ENCODE measurements at regions not wholly inside any gene's neighbourhood (a gene's known extent, or its start where the extent isn't known, plus 50 kb on each side); places are given as distances from the start of the nearest gene placed in this dataset.
"Not testable (repeated sequence)": the region's sequence is repeated elsewhere in the genome, so short reads cannot be mapped to it uniquely, and the experiment has no call there.

DNA sequence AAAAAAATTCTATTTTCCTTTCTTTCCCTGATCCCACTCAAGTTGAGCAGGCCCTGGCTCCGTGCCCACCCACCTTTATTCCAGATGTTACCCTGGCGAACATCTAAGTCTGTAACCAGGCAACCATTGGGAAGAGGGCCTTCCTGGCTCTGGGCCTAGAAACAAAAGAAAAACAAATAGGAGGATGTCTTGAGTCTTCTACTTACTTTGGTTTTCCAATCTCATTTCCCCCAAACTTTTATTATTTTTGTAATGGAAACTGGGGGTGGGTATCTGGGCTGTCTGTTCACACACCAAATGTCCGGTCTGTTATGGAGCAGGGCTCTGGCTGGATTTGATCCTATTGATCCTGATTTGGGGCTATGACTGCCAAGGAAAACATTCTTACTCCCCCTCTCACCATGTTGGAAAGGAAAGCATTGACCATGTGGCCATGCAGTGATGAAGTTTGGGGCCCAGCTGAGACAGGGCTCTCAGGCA is 744.1 kb downstream of the DHX35 start:
- intact Hi-C loops (cut with micrococcal nuclease): no loop called here

DNA sequence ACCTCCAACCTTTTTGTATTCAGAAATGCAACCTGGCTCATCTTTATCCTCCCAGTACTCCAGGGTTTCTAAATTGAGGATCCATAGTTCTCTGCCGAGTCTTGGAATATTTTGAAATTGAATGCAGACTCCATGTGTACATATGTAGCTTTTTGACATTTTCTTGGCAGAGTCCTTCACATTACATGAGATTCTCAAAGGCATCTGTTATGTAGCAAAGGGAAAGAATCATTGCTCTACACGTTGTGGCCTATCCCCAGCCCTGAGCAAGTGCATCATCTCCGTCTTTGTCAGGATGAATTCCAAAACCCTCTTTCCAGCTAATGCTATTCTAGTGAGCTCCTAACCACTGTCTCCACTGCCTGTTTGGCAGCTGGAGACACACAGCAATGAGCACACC is 742.9 kb downstream of the DHX35 start:
- Histone ChIP-seq H3K27me3 (ENCODE audit: low read length) (no peaks in the 10 kb centered on the region), H3K4me3 (ENCODE audit: low read length) (no peak overlapping the region), H4K20me1 (ENCODE audit: low read length) (no peaks in the 10 kb centered on the region), H3K36me3 (ENCODE audit: low read depth, low read length) (no peaks in the 10 kb centered on the region), H3K4me2 (ENCODE audit: low read length) (no peak overlapping the region), H3F3A (ENCODE audit: low read length, unreplicated experiment) (no peaks in the 10 kb centered on the region), H3K4me1 (ENCODE audit: insufficient read depth, low read length) (no peaks in the 10 kb centered on the region), H2AFZ (ENCODE audit: low read length) (no peak overlapping the region), H3K9ac (ENCODE audit: low read length) (no peak overlapping the region), H3K27ac (ENCODE audit: low read length) (no peak overlapping the region), H3K9me2 (replicated peaks; ENCODE audit: low read length) (no peaks in the 10 kb centered on the region), H3K79me2 (ENCODE audit: low read length) (no peaks in the 10 kb centered on the region), H3K9me3 (ENCODE audit: low read length) (peaks cover 16% of the 10 kb centered on the region; the same call in 1 of the 2 replicates)
- intact Hi-C loops (cut with micrococcal nuclease): no loop called here
- CTCF ChIA-PET: no interaction called here
- TF ChIP-seq, protein P1, sequence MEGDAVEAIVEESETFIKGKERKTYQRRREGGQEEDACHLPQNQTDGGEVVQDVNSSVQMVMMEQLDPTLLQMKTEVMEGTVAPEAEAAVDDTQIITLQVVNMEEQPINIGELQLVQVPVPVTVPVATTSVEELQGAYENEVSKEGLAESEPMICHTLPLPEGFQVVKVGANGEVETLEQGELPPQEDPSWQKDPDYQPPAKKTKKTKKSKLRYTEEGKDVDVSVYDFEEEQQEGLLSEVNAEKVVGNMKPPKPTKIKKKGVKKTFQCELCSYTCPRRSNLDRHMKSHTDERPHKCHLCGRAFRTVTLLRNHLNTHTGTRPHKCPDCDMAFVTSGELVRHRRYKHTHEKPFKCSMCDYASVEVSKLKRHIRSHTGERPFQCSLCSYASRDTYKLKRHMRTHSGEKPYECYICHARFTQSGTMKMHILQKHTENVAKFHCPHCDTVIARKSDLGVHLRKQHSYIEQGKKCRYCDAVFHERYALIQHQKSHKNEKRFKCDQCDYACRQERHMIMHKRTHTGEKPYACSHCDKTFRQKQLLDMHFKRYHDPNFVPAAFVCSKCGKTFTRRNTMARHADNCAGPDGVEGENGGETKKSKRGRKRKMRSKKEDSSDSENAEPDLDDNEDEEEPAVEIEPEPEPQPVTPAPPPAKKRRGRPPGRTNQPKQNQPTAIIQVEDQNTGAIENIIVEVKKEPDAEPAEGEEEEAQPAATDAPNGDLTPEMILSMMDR (conservative IDR thresholded peaks at IDR 0.05; ENCODE audit: low read depth, low read length): no peak
- TF ChIP-seq EZH2 (IDR thresholded peaks at IDR 0.05; ENCODE audit: low read length, unreplicated experiment) (no peak), EZH2phosphoT487 (IDR thresholded peaks at IDR 0.05; ENCODE audit: borderline replicate concordance, low read length) (no peak)
- ATAC-seq (no peak), DNase-seq (no peak)
- no TSS peak for BruUV-seq (replicated peaks)
- POLR2A ChIA-PET (ENCODE audit: unreplicated experiment): no interaction called here

More for the DNA sequence above, 744.1 kb downstream of the DHX35 start:
- H3K27me3 ChIP-seq (ENCODE audit: low read length): no peaks in the 10 kb centered on the region
- ChIA-PET POLR2A (ENCODE audit: unreplicated experiment) (no interaction called here), CTCF (no interaction called here)
- H3K4me1 ChIP-seq (ENCODE audit: insufficient read depth, low read length): no peaks in the 10 kb centered on the region
- no peak overlapping the region for H3K4me2 ChIP-seq (ENCODE audit: low read length)
- no peak overlapping the region for H3K4me3 ChIP-seq (ENCODE audit: low read length)
- TF ChIP-seq EZH2 (IDR thresholded peaks at IDR 0.05; ENCODE audit: low read length, unreplicated experiment) (no peak), EZH2phosphoT487 (IDR thresholded peaks at IDR 0.05; ENCODE audit: borderline replicate concordance, low read length) (no peak)
- TF ChIP-seq, protein P1 (conservative IDR thresholded peaks at IDR 0.05; ENCODE audit: low read depth, low read length): no peak
- H2AFZ ChIP-seq (ENCODE audit: low read length): no peak overlapping the region
- no peak for ATAC-seq
- no peak overlapping the region for H3K27ac ChIP-seq (ENCODE audit: low read length)
- no peak for DNase-seq
- H3K79me2 ChIP-seq (ENCODE audit: low read length): no peaks in the 10 kb centered on the region
- H4K20me1 ChIP-seq (ENCODE audit: low read length): no peaks in the 10 kb centered on the region
- H3K9me2 ChIP-seq (replicated peaks; ENCODE audit: low read length): no peaks in the 10 kb centered on the region
- H3K9ac ChIP-seq (ENCODE audit: low read length): no peak overlapping the region
- H3K9me3 ChIP-seq (ENCODE audit: low read length): peaks cover 16% of the 10 kb centered on the region; the same call in 1 of the 2 replicates
- no peaks in the 10 kb centered on the region for H3K36me3 ChIP-seq (ENCODE audit: low read depth, low read length)
- BruUV-seq (replicated peaks): no TSS peak
- no peaks in the 10 kb centered on the region for H3F3A ChIP-seq (ENCODE audit: low read length, unreplicated experiment)

DNA sequence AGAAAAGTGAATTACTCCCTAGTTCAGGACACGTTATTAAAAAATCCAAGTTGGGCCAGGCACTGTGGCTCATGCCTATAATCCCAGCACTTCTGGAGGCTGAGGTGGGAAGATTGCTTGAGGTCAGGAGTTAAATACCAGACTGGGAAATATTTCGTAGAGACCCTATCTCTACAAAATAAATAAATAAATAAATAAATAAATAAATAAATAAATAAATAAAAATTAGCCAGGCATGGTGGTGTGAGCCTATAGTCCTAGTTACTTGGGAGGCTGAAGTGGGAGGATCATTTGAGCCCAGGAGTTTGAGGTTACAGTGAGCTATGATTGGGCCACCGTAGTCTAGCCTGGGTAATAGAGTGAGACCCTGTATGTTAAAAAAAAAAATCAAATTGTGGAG is 741.2 kb downstream of the DHX35 start:
- H3K27ac ChIP-seq (ENCODE audit: low read length); DNase-seq; H3F3A ChIP-seq (ENCODE audit: low read length, unreplicated experiment); H3K27me3 ChIP-seq (ENCODE audit: low read length); H4K20me1 ChIP-seq (ENCODE audit: low read length); H3K9me2 ChIP-seq (replicated peaks; ENCODE audit: low read length); H2AFZ ChIP-seq (ENCODE audit: low read length); H3K36me3 ChIP-seq (ENCODE audit: low read depth, low read length); intact Hi-C loops (cut with micrococcal nuclease); H3K79me2 ChIP-seq (ENCODE audit: low read length); H3K4me1 ChIP-seq (ENCODE audit: insufficient read depth, low read length); CTCF ChIA-PET; H3K4me2 ChIP-seq (ENCODE audit: low read length); H3K4me3 ChIP-seq (ENCODE audit: low read length); POLR2A ChIA-PET (ENCODE audit: unreplicated experiment); ATAC-seq; H3K9ac ChIP-seq (ENCODE audit: low read length); BruUV-seq (replicated peaks): not testable (repeated sequence)
- peaks cover 13% of the 10 kb centered on the region; the same call in 1 of the 2 replicates for H3K9me3 ChIP-seq (ENCODE audit: low read length)
